Mesendoderm (in vitro differentiated cells): ENCODE measurements at regions not wholly inside any gene's neighbourhood (a gene's known extent, or its start where the extent isn't known, plus 50 kb on each side); places are given as distances from the start of the nearest gene placed in this dataset.

ENCODE experiments used
- DNase-seq: peaks from one replicate; pipeline ENCODE4 v3.0.0; 2013
- H2AK5ac ChIP-seq: 2 replicates; pipeline ENCODE4 v1.6.1; 2013; ENCODE audit warnings: low read length, inconsistent platforms
- H2BK120ac ChIP-seq: 2 replicates; pipeline ENCODE4 v1.6.1; 2013; ENCODE audit warnings: low read depth, mild to moderate bottlenecking, low read length, moderate library complexity, mixed read lengths
- H2BK15ac ChIP-seq: replicated peaks from 2 replicates; pipeline ENCODE4 v1.6.1; 2013; ENCODE audit warnings: low read depth, mild to moderate bottlenecking, moderate library complexity
- H2BK5ac ChIP-seq: 2 replicates; pipeline ENCODE4 v1.6.1; 2013; ENCODE audit warnings: low read length, inconsistent platforms
- H3K18ac ChIP-seq: 2 replicates; pipeline ENCODE4 v1.6.1; 2013; ENCODE audit warnings: mild to moderate bottlenecking, low read length, mixed read lengths
- H3K23ac ChIP-seq: one replicate; pipeline ENCODE4 v1.6.1; 2013; ENCODE audit warnings: low read length
- H3K27ac ChIP-seq: 2 replicates; pipeline ENCODE4 v1.5.1; 2013; ENCODE audit warnings: low read depth, mild to moderate bottlenecking, inconsistent platforms, low read length, moderate library complexity
- H3K27me3 ChIP-seq: 2 replicates; pipeline ENCODE4 v1.6.1; 2013; ENCODE audit warnings: low read length, control low read depth, mild to moderate bottlenecking, inconsistent platforms; ENCODE audit not compliant: insufficient read depth, poor library complexity
- H3K36me3 ChIP-seq: 2 replicates; pipeline ENCODE4 v1.6.1; 2013; ENCODE audit warnings: low read length, inconsistent platforms; ENCODE audit not compliant: control insufficient read depth, insufficient read depth
- H3K4ac ChIP-seq: one replicate; pipeline ENCODE4 v1.6.1; 2013; ENCODE audit warnings: low read depth, mild to moderate bottlenecking, low read length, moderate library complexity
- H3K4me1 ChIP-seq: 2 replicates; pipeline ENCODE4 v1.6.1; 2013; ENCODE audit warnings: low read depth, low read length, inconsistent platforms; ENCODE audit not compliant: control insufficient read depth
- H3K4me2 ChIP-seq: 2 replicates; pipeline ENCODE4 v1.6.1; 2013; ENCODE audit warnings: low read length
- H3K4me3 ChIP-seq: 2 replicates; pipeline ENCODE4 v1.5.1; 2013; ENCODE audit warnings: mild to moderate bottlenecking, low read length
- H3K56ac ChIP-seq: one replicate; pipeline ENCODE4 v1.6.1; 2013; ENCODE audit warnings: low read length
- H3K79me1 ChIP-seq: 2 replicates; pipeline ENCODE4 v1.6.1; 2013; ENCODE audit warnings: low read length, inconsistent platforms
- H3K79me2 ChIP-seq: 2 replicates; pipeline ENCODE4 v1.6.1; 2013; ENCODE audit warnings: mild to moderate bottlenecking, low read length; ENCODE audit not compliant: control insufficient read depth, insufficient read depth
- H3K9ac ChIP-seq: 2 replicates; pipeline ENCODE4 v1.6.1; 2013; ENCODE audit warnings: low read length, inconsistent platforms
- H4K5ac ChIP-seq: one replicate; pipeline ENCODE4 v1.6.1; 2013; ENCODE audit warnings: low read length
- H4K8ac ChIP-seq: one replicate; pipeline ENCODE4 v1.6.1; 2013; ENCODE audit warnings: low read depth, mild to moderate bottlenecking, control low read depth, low read length, moderate library complexity
- WGBS: extraction: QIAGEN DNeasy Blood & Tissue Kit; methylation state at CpG from one replicate; pipeline ENCODE4 v1.1.7; 2013; ENCODE audit warnings: low lambda C conversion rate, missing lambda C conversion rate; ENCODE audit not compliant: insufficient coverage; ENCODE audit errors: extremely low coverage; 5-methylcytosine and 5-hydroxymethylcytosine counted together

DNA sequence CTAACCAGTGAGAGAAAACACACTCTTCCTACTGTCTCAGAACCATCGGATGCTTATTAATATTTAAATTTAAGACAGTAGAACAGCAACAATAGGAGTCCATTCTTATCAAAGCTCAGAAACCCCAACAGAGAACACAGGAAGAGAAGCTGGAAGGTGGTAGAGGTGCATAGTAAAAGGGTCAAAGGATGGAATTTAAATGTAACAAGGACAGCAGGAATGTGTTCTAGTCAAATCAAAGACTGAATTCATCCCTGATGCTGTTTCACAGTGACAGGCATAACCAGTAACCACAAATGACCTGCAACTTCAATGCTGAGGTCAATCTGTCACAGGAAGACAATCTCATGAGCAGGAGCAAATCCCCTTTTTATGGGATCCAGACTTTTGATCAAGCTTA is 1259.7 kb downstream of the XPNPEP1 start:
- no peak overlapping the region for H2AK5ac ChIP-seq
- no peaks in the 10 kb centered on the region for H3K79me1 ChIP-seq
- H3K9ac ChIP-seq, result no peak overlapping the region
- no peak overlapping the region for H4K8ac ChIP-seq
- no peak overlapping the region for H3K4ac ChIP-seq
- H3K56ac ChIP-seq, result no peak overlapping the region
- no peaks in the 10 kb centered on the region for H3K27me3 ChIP-seq
- no peak overlapping the region for H3K18ac ChIP-seq
- H3K4me1 ChIP-seq, result no peaks in the 10 kb centered on the region
- no peak for DNase-seq
- no peak overlapping the region for H4K5ac ChIP-seq
- no peaks in the 10 kb centered on the region for H3K79me2 ChIP-seq
- WGBS, result no CpG with 5 or more reads among the region's 1 CpG
- no peak overlapping the region for H3K23ac ChIP-seq
- H2BK120ac ChIP-seq, result no peak overlapping the region
- H3K4me2 ChIP-seq, result no peak overlapping the region
- no peak overlapping the region for H2BK5ac ChIP-seq
- H3K4me3 ChIP-seq, result no peak overlapping the region
- no peaks in the 10 kb centered on the region for H3K36me3 ChIP-seq
- H2BK15ac ChIP-seq, result no peak overlapping the region
- no peak overlapping the region for H3K27ac ChIP-seq

DNA sequence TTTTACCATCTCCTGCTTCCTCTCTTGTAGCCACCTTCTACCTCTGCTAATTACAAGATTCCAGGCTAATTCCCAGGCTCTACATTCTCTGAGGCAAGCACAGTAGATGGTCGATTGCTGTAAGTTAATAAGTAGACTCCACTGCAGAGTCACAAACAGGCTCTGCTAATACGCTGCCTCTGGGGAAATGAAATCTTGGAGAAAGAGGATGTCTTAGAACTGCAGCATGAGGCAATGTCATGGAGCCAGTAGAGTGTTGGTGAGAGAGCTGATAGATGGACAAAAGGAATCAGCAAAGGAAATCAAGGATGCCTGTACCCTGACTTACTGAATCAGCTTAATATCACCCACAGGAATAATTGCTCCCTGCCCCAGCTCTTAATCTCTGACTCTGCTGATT is 1260.3 kb downstream of the XPNPEP1 start:
- no peak overlapping the region for H3K4me3 ChIP-seq
- no CpG with 5 or more reads among the region's 2 CpGs for WGBS
- H3K18ac ChIP-seq, result no peak overlapping the region
- H3K79me1 ChIP-seq, result no peaks in the 10 kb centered on the region
- no peak overlapping the region for H4K8ac ChIP-seq
- no peak for DNase-seq
- no peak overlapping the region for H2AK5ac ChIP-seq
- H3K56ac ChIP-seq, result no peak overlapping the region
- no peak overlapping the region for H2BK15ac ChIP-seq
- H2BK120ac ChIP-seq, result no peak overlapping the region
- no peak overlapping the region for H3K23ac ChIP-seq
- H3K9ac ChIP-seq, result no peak overlapping the region
- H2BK5ac ChIP-seq, result no peak overlapping the region
- H3K36me3 ChIP-seq, result no peaks in the 10 kb centered on the region
- H3K4ac ChIP-seq, result no peak overlapping the region
- H3K27ac ChIP-seq, result no peak overlapping the region
- H3K79me2 ChIP-seq, result no peaks in the 10 kb centered on the region
- no peaks in the 10 kb centered on the region for H3K4me1 ChIP-seq
- no peak overlapping the region for H3K4me2 ChIP-seq
- no peaks in the 10 kb centered on the region for H3K27me3 ChIP-seq
- H4K5ac ChIP-seq, result no peak overlapping the region

DNA sequence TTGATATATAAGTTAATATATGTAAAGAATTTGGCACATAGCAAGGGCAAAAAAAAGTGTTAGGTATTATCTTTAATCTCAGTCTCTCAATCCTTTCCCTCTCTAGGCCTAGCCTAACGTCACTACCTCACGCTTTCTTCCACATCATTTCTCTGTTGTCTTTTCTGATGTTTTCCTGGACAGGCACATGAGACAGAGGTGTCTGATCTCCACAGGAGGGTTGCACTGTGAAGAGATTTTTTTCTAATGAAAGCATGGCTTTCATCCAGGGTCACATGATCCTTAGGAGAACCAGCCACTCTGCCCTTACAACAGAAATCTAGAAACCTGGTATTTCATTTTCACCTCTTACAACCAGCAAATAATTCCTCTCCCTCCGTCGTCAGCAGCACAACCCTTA is 1268.3 kb downstream of the XPNPEP1 start:
- no CpG with 5 or more reads among the region's 4 CpGs for WGBS
- Histone ChIP-seq H3K56ac (no peak overlapping the region), H3K4me1 (no peaks in the 10 kb centered on the region), H3K4ac (no peak overlapping the region), H3K27me3 (no peaks in the 10 kb centered on the region), H2BK120ac (no peak overlapping the region), H3K36me3 (no peaks in the 10 kb centered on the region), H3K9ac (no peak overlapping the region), H3K79me1 (no peaks in the 10 kb centered on the region), H3K79me2 (no peaks in the 10 kb centered on the region), H3K4me2 (no peak overlapping the region), H3K18ac (peak overlapping the region; percentile 87), H3K27ac (no peak overlapping the region), H3K4me3 (no peak overlapping the region), H4K5ac (no peak overlapping the region), H2BK5ac (no peak overlapping the region), H4K8ac (no peak overlapping the region), H2BK15ac (no peak overlapping the region), H3K23ac (no peak overlapping the region), H2AK5ac (no peak overlapping the region)
- peak; percentile 4 for DNase-seq

DNA sequence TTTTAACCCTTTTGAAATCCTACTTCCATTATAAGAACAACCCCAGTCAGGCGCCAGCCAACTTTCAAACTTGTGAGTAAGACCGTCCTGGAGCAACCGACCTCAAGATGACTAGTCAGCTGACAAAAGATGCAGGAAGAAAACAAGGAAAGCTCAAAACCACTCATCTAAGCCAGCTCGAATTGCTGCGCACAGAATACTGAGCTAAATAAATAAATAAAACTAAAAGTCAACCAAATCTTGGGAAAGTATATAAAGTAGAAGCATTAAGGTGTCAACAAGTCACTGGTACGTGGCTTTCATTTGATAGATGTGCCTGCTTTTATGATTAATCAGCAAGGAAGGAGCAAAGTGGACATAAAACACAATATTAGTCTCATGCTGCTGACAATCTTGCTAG is 1269.8 kb downstream of the XPNPEP1 start:
- Histone ChIP-seq H2AK5ac (no peak overlapping the region), H3K23ac (no peak overlapping the region), H3K79me2 (no peaks in the 10 kb centered on the region), H4K8ac (no peak overlapping the region), H3K27me3 (no peaks in the 10 kb centered on the region), H3K4me3 (no peak overlapping the region), H4K5ac (no peak overlapping the region), H3K18ac (no peak overlapping the region), H3K4ac (no peak overlapping the region), H2BK120ac (no peak overlapping the region), H2BK15ac (no peak overlapping the region), H3K79me1 (no peaks in the 10 kb centered on the region), H2BK5ac (no peak overlapping the region), H3K27ac (no peak overlapping the region), H3K36me3 (no peaks in the 10 kb centered on the region), H3K56ac (no peak overlapping the region), H3K4me2 (no peak overlapping the region), H3K4me1 (no peaks in the 10 kb centered on the region), H3K9ac (no peak overlapping the region)
- no peak for DNase-seq
- no CpG with 5 or more reads among the region's 6 CpGs for WGBS

DNA sequence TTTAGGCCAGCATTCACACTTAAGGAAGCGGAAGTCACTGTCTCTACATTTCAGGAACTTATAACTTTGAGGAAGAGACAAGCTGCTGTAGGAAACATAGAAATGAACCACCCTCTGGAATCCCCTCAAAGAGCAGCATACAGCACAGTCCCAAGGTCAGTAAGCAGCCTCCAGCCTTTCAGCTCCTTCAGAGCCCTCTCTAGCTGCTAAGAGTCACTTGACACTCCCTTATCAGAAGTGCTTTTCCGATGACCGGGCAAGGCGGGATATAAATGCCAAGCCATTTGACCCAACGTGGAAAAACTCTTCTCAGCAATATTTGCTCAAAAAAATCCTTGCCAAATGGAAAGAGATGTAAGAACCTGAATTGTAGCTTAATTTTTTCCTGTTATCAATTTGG is 1284.3 kb downstream of the XPNPEP1 start:
- no peak overlapping the region for H2BK120ac ChIP-seq
- no peaks in the 10 kb centered on the region for H3K4me1 ChIP-seq

DNA sequence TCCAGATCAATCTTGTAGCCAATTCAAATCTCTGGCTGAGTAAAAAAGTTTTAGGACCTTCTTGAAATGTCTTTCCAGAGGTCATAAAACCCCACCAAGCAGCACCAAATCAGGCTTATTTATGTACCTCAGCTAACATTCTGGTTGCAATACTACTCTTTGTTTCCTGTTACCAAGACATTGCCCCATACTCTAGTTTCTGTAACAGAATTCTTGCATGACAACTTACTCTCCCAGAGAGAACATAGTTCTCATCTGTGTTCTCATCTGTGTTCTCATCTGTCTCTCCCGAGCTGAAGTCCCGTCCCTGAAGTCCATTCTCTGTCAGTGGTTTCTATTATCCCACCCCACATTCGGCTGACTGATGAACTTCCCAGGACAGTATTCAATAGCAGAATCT is 1285.1 kb downstream of the XPNPEP1 start:
- H2BK5ac ChIP-seq, result no peak overlapping the region
- no peak overlapping the region for H2BK120ac ChIP-seq
- WGBS, result no CpG with 5 or more reads among the region's 3 CpGs
- no peak overlapping the region for H4K8ac ChIP-seq
- no peak overlapping the region for H3K4me2 ChIP-seq
- no peaks in the 10 kb centered on the region for H3K27me3 ChIP-seq
- no peak overlapping the region for H3K27ac ChIP-seq
- H3K18ac ChIP-seq, result no peak overlapping the region
- no peak overlapping the region for H3K4me3 ChIP-seq
- H3K79me1 ChIP-seq, result no peaks in the 10 kb centered on the region
- DNase-seq, result no peak
- no peaks in the 10 kb centered on the region for H3K79me2 ChIP-seq
- no peaks in the 10 kb centered on the region for H3K4me1 ChIP-seq
- H4K5ac ChIP-seq, result no peak overlapping the region
- H2BK15ac ChIP-seq, result no peak overlapping the region
- no peak overlapping the region for H3K9ac ChIP-seq
- no peak overlapping the region for H3K4ac ChIP-seq
- H3K56ac ChIP-seq, result no peak overlapping the region
- H3K23ac ChIP-seq, result no peak overlapping the region
- no peaks in the 10 kb centered on the region for H3K36me3 ChIP-seq
- H2AK5ac ChIP-seq, result no peak overlapping the region

More for the DNA sequence above, 1284.3 kb downstream of the XPNPEP1 start:
- H3K79me1 ChIP-seq, result no peaks in the 10 kb centered on the region
- H3K56ac ChIP-seq, result no peak overlapping the region
- no peak overlapping the region for H3K4me2 ChIP-seq
- H3K18ac ChIP-seq, result no peak overlapping the region
- H3K27me3 ChIP-seq, result no peaks in the 10 kb centered on the region
- no CpG with 5 or more reads among the region's 5 CpGs for WGBS
- no peak overlapping the region for H3K4ac ChIP-seq
- H3K23ac ChIP-seq, result no peak overlapping the region
- no peak overlapping the region for H2BK15ac ChIP-seq
- no peak for DNase-seq
- H2AK5ac ChIP-seq, result no peak overlapping the region
- no peaks in the 10 kb centered on the region for H3K36me3 ChIP-seq
- H2BK5ac ChIP-seq, result no peak overlapping the region
- no peak overlapping the region for H4K5ac ChIP-seq
- no peak overlapping the region for H4K8ac ChIP-seq
- no peak overlapping the region for H3K9ac ChIP-seq
- H3K4me3 ChIP-seq, result no peak overlapping the region
- H3K79me2 ChIP-seq, result no peaks in the 10 kb centered on the region
- no peak overlapping the region for H3K27ac ChIP-seq
